ENCODE measurements at regions not wholly inside any gene's neighbourhood (a gene's known extent, or its start where the extent isn't known, plus 50 kb on each side); places are given as distances from the start of the nearest gene placed in this dataset.

- peak; percentile 56 for DNase-seq (ENCODE audit: low read depth)
- H3K4me3 ChIP-seq (ENCODE audit: low read length): no peak overlapping the region
- TF ChIP-seq CTCF (IDR thresholded peaks at IDR 0.05; ENCODE audit: insufficient read depth, low read depth, low read length, missing control alignments): no peak
Measured at GRCh38 chr19:28482221-28482620, 730.7 kb downstream of the UQCRFS1 start.

GRCh38 chr19:28481674-28482073, 731.3 kb downstream of the UQCRFS1 start:
- TF ChIP-seq CTCF (IDR thresholded peaks at IDR 0.05; ENCODE audit: insufficient read depth, low read depth, low read length, missing control alignments): no peak
- no peak for DNase-seq (ENCODE audit: low read depth)
- H3K4me3 ChIP-seq (ENCODE audit: low read length): no peak overlapping the region

GRCh38 chr19:28475525-28475924, 737.4 kb downstream of the UQCRFS1 start:
- DNase-seq (ENCODE audit: low read depth): no peak
- H3K4me3 ChIP-seq (ENCODE audit: low read length): no peak overlapping the region
- no peak for TF ChIP-seq CTCF (IDR thresholded peaks at IDR 0.05; ENCODE audit: insufficient read depth, low read depth, low read length, missing control alignments)

GRCh38 chr19:28472843-28473242, 740.1 kb downstream of the UQCRFS1 start:
- TF ChIP-seq CTCF (IDR thresholded peaks at IDR 0.05; ENCODE audit: insufficient read depth, low read depth, low read length, missing control alignments): no peak
- no peak overlapping the region for H3K4me3 ChIP-seq (ENCODE audit: low read length)
- no peak for DNase-seq (ENCODE audit: low read depth)

GRCh38 chr19:28471731-28472510, 741.0 kb downstream of the UQCRFS1 start:
- no peak for TF ChIP-seq CTCF (IDR thresholded peaks at IDR 0.05; ENCODE audit: insufficient read depth, low read depth, low read length, missing control alignments)
- H3K4me3 ChIP-seq (ENCODE audit: low read length): no peak overlapping the region
- DNase-seq (ENCODE audit: low read depth): no peak

GRCh38 chr19:28469544-28469943, 743.4 kb downstream of the UQCRFS1 start:
- no peak for DNase-seq (ENCODE audit: low read depth)
- TF ChIP-seq CTCF (IDR thresholded peaks at IDR 0.05; ENCODE audit: insufficient read depth, low read depth, low read length, missing control alignments): no peak
- H3K4me3 ChIP-seq (ENCODE audit: low read length): no peak overlapping the region

All from epithelial cell of esophagus (primary cell).